IMR-90 (cell line): ENCODE measurements at regions not wholly inside any gene's neighbourhood (a gene's known extent, or its start where the extent isn't known, plus 50 kb on each side); places are given as distances from the start of the nearest gene placed in this dataset.

Experiments
- ATAC-seq: fragments of 200-7000 bp; cut with Tn5 transposase; 2 replicates; pipeline ENCODE4 v1.9.1; 2020; ENCODE audit warnings: low read depth, mild to moderate bottlenecking, moderate library complexity
- BruUV-seq: library from RNA; stranded (reverse); fragments of 400-500 nt; replicated peaks from 2 replicates; lab custom pipeline; 2021; lab: Mats Ljungman, UMichigan
- CTCF ChIA-PET: fragments of 300-600 bp; formaldehyde crosslinking; extraction: SDS; loops from one replicate; lab custom pipeline; 2021; ENCODE audit warnings: antibody characterized with exemption; lab: Yijun Ruan, JAX
- POLR2A ChIA-PET: fragments of 300-600 bp; sonication (Branson Sonifier 250); formaldehyde crosslinking; loops from one replicate; lab custom pipeline; 2022; ENCODE audit warnings: antibody characterized with exemption; ENCODE audit not compliant: unreplicated experiment; lab: Charles Lee
- DNase-seq: peaks from one replicate; pipeline ENCODE4 v3.0.0; 2013
- H2AFZ ChIP-seq: replicated peaks from 2 replicates; pipeline ENCODE3; 2013; ENCODE audit warnings: low read length, mild to moderate bottlenecking; ENCODE audit not compliant: poor library complexity
- H2AK5ac ChIP-seq: 2 replicates; pipeline ENCODE4 v1.6.1; 2013; ENCODE audit warnings: low read depth, low read length, inconsistent platforms
- H2AK9ac ChIP-seq: replicated peaks from 2 replicates; pipeline ENCODE3; 2013; ENCODE audit warnings: mild to moderate bottlenecking, low read depth, low read length, moderate library complexity; ENCODE audit not compliant: poor library complexity
- H2BK120ac ChIP-seq: 2 replicates; pipeline ENCODE4 v1.6.1; 2013; ENCODE audit warnings: low read depth, low read length, inconsistent platforms
- H2BK15ac ChIP-seq: 3 replicates; pipeline ENCODE4 v1.6.1; 2013; ENCODE audit warnings: low read depth, low read length, inconsistent platforms
- H2BK20ac ChIP-seq: 2 replicates; pipeline ENCODE4 v1.6.1; 2013; ENCODE audit warnings: low read depth, mild to moderate bottlenecking, inconsistent platforms, low read length, moderate library complexity
- H2BK5ac ChIP-seq: 2 replicates; pipeline ENCODE4 v1.6.1; 2013; ENCODE audit warnings: mild to moderate bottlenecking, low read depth, low read length, inconsistent platforms; ENCODE audit not compliant: poor library complexity, severe bottlenecking
- H3K14ac ChIP-seq: replicated peaks from 2 replicates; pipeline ENCODE4 v1.6.1; 2013; ENCODE audit warnings: low read depth, low read length, inconsistent platforms
- H3K18ac ChIP-seq: 2 replicates; pipeline ENCODE4 v1.6.1; 2013; ENCODE audit warnings: low read depth, low read length, control low read depth
- H3K23ac ChIP-seq: 2 replicates; pipeline ENCODE4 v1.6.1; 2013; ENCODE audit warnings: low read depth, low read length, inconsistent platforms
- H3K27ac ChIP-seq: 2 replicates; pipeline ENCODE4 v1.5.1; 2013; ENCODE audit warnings: mild to moderate bottlenecking, control low read depth, low read length; ENCODE audit not compliant: insufficient read depth
- H3K27me3 ChIP-seq: 2 replicates; pipeline ENCODE4 v1.6.1; 2013; ENCODE audit warnings: low read length; ENCODE audit not compliant: control insufficient read depth, insufficient read depth
- H3K36me3 ChIP-seq: 2 replicates; pipeline ENCODE4 v1.6.1; 2013; ENCODE audit warnings: low read length, mixed read lengths; ENCODE audit not compliant: control insufficient read depth, insufficient read depth
- H3K4ac ChIP-seq: 2 replicates; pipeline ENCODE4 v1.6.1; 2013; ENCODE audit warnings: low read depth, low read length, inconsistent platforms
- H3K4me1 ChIP-seq: 2 replicates; pipeline ENCODE4 v1.6.1; 2013; ENCODE audit warnings: low read length, mixed read lengths; ENCODE audit not compliant: control insufficient read depth, insufficient read depth
- H3K4me2 ChIP-seq: 2 replicates; pipeline ENCODE4 v1.6.1; 2013; ENCODE audit warnings: low read depth, mild to moderate bottlenecking, control low read depth, low read length, moderate library complexity
- H3K4me3 ChIP-seq: 2 replicates; pipeline ENCODE4 v1.5.1; 2013; ENCODE audit warnings: low read depth, mild to moderate bottlenecking, control low read depth, low read length, moderate library complexity; ENCODE audit not compliant: insufficient read depth
- H3K56ac ChIP-seq: 2 replicates; pipeline ENCODE4 v1.6.1; 2013; ENCODE audit warnings: low read length, inconsistent platforms; ENCODE audit not compliant: insufficient read depth; ENCODE audit errors: extremely low read depth
- H3K79me1 ChIP-seq, 2 experiments: 2 replicates each; pipeline ENCODE4 v1.6.1; 2013; ENCODE audit warnings: low read length in 2 of 2, inconsistent platforms in 1 of 2, low read depth in 1 of 2
- H3K9ac ChIP-seq: 2 replicates; pipeline ENCODE4 v1.6.1; 2013; ENCODE audit warnings: low read depth, low read length, control low read depth
- H3K9me1 ChIP-seq: 2 replicates; pipeline ENCODE4 v1.6.1; 2013; ENCODE audit warnings: low read length, inconsistent platforms; ENCODE audit not compliant: insufficient read depth
- H3K9me3 ChIP-seq: 2 replicates; pipeline ENCODE4 v1.6.1; 2013; ENCODE audit warnings: low read length; ENCODE audit not compliant: control insufficient read depth, insufficient read depth
- H4K20me1 ChIP-seq: 2 replicates; pipeline ENCODE4 v1.6.1; 2013; ENCODE audit warnings: low read length, inconsistent platforms; ENCODE audit not compliant: insufficient read depth
- H4K5ac ChIP-seq: 2 replicates; pipeline ENCODE4 v1.6.1; 2013; ENCODE audit warnings: mild to moderate bottlenecking, low read depth, low read length, control low read depth
- H4K8ac ChIP-seq, 2 experiments: 2 replicates each; pipeline ENCODE4 v1.6.1; 2013; ENCODE audit warnings: low read depth in 2 of 2, low read length in 2 of 2, control low read depth in 1 of 2, inconsistent platforms in 1 of 2
- H4K91ac ChIP-seq: 2 replicates; pipeline ENCODE4 v1.6.1; 2013; ENCODE audit warnings: low read depth, low read length, inconsistent platforms; ENCODE audit not compliant: insufficient read depth
- BHLHE40 ChIP-seq: fragments of 150-350 bp; IDR thresholded peaks from 2 replicates; pipeline ENCODE4 v1.6.1; 2016; ENCODE audit warnings: mild to moderate bottlenecking, low read depth, low read length
- CEBPB ChIP-seq: IDR thresholded peaks from 2 replicates; pipeline ENCODE4 v1.6.1; 2012; ENCODE audit warnings: low read depth, low read length, improper control_type of control experiment
- CHD1 ChIP-seq: IDR thresholded peaks from 2 replicates; pipeline ENCODE4 v1.6.1; 2012; ENCODE audit warnings: low read depth, low read length, improper control_type of control experiment
- CTCF ChIP-seq: conservative IDR thresholded peaks from 2 replicates; pipeline ENCODE4 v1.5.1; 2012; ENCODE audit warnings: mild to moderate bottlenecking, low read depth, low read length, improper control_type of control experiment
- ELK1 ChIP-seq: fragments of 150-350 bp; IDR thresholded peaks from 2 replicates; pipeline ENCODE4 v1.6.1; 2016; ENCODE audit warnings: low read depth, mild to moderate bottlenecking, low read length, moderate library complexity, borderline replicate concordance
- FOS ChIP-seq: fragments of 150-350 bp; IDR thresholded peaks from 2 replicates; pipeline ENCODE4 v1.6.1; 2016; ENCODE audit warnings: low read depth, low read length
- MAFK ChIP-seq: IDR thresholded peaks from 2 replicates; pipeline ENCODE4 v1.6.1; 2012; ENCODE audit warnings: low read depth, low read length, improper control_type of control experiment
- MAZ ChIP-seq: IDR thresholded peaks from 2 replicates; pipeline ENCODE4 v1.6.1; 2012; ENCODE audit warnings: low read depth, mild to moderate bottlenecking, low read length, improper control_type of control experiment, moderate library complexity, borderline replicate concordance
- MXI1 ChIP-seq: IDR thresholded peaks from 2 replicates; pipeline ENCODE4 v1.6.1; 2012; ENCODE audit warnings: low read depth, mild to moderate bottlenecking, low read length, moderate library complexity, borderline replicate concordance
- NFE2L2 ChIP-seq: fragments of 150-350 bp; IDR thresholded peaks from 2 replicates; pipeline ENCODE4 v1.6.1; 2016; ENCODE audit warnings: low read depth, mild to moderate bottlenecking, low read length
- POLR2A ChIP-seq: IDR thresholded peaks from 2 replicates; pipeline ENCODE4 v1.6.1; 2012; ENCODE audit warnings: mild to moderate bottlenecking, low read depth, low read length
- RAD21 ChIP-seq: IDR thresholded peaks from 2 replicates; pipeline ENCODE4 v1.6.1; 2012; ENCODE audit warnings: low read length, improper control_type of control experiment
- RCOR1 ChIP-seq: IDR thresholded peaks from 2 replicates; pipeline ENCODE4 v1.6.1; 2012; ENCODE audit warnings: mild to moderate bottlenecking, low read length, improper control_type of control experiment; ENCODE audit not compliant: insufficient replicate concordance
- RFX5 ChIP-seq: IDR thresholded peaks from 2 replicates; pipeline ENCODE4 v1.8.0; 2012; ENCODE audit warnings: low read depth, mild to moderate bottlenecking, low read length, moderate library complexity
- SMC3 ChIP-seq: fragments of 150-350 bp; IDR thresholded peaks from 2 replicates; pipeline ENCODE4 v1.6.1; 2016; ENCODE audit warnings: low read depth, mild to moderate bottlenecking, antibody characterized with exemption, low read length, moderate library complexity
- USF2 ChIP-seq: fragments of 150-350 bp; IDR thresholded peaks from 2 replicates; pipeline ENCODE4 v1.6.1; 2017; ENCODE audit warnings: mild to moderate bottlenecking, antibody characterized with exemption, low read length, low read depth
- WGBS, 2 experiments: methylation state at CpG; one replicate each; pipeline versions ENCODE4 v1.1.5 to v1.1.7; 2013; ENCODE audit warnings: missing lambda C conversion rate in 2 of 2; ENCODE audit not compliant: insufficient read length in 1 of 2; ENCODE audit errors: extremely low coverage in 2 of 2; 5-methylcytosine and 5-hydroxymethylcytosine counted together
- dilution Hi-C: fragments of 300-500 bp; cut with HindIII; formaldehyde crosslinking; loops from one replicate; pipeline ENCODE4 v1.14.3; 2018; ENCODE audit warnings: low sequenced_read_pairs; ENCODE audit not compliant: unreplicated experiment
- in situ Hi-C: fragments of 300-500 bp; cut with MboI; formaldehyde crosslinking; loops from 3 replicates; pipeline ENCODE4 v1.14.3; 2019; ENCODE audit warnings: low sequenced_read_pairs, inconsistent platforms, mixed read lengths
- intact Hi-C: fragments of 100-400 bp; cut with micrococcal nuclease; formaldehyde crosslinking; loops from 2 replicates; pipeline ENCODE4 v1.10.0; 2022

- H4K20me1 ChIP-seq = no peaks in the 10 kb centered on the region
- ATAC-seq (no peak), DNase-seq (no peak)
- H3K79me1 ChIP-seq = no peaks in the 10 kb centered on the region
- no peak overlapping the region for H4K91ac ChIP-seq
- H3K4me1 ChIP-seq = no peaks in the 10 kb centered on the region
- H3K27ac ChIP-seq = no peak overlapping the region
- H2AFZ ChIP-seq = no peak overlapping the region
- H2AK9ac ChIP-seq = no peak overlapping the region
- H3K4me2 ChIP-seq = no peak overlapping the region
- no peak overlapping the region for H2BK120ac ChIP-seq
- no peak overlapping the region for H2BK20ac ChIP-seq
- peaks cover 1% of the 10 kb centered on the region for H3K27me3 ChIP-seq
- H2AK5ac ChIP-seq = no peak overlapping the region
- WGBS, 2 experiments = 78% methylated on average over 9 of the region's 21 CpGs; no CpG with 5 or more reads in 1 of the 2 experiments
- H3K9me1 ChIP-seq = no peaks in the 10 kb centered on the region
- H4K8ac ChIP-seq = no peak overlapping the region
- no peak overlapping the region for H3K56ac ChIP-seq
- TF ChIP-seq MXI1 = no peak
- no peak for TF ChIP-seq NFE2L2
- TF ChIP-seq ELK1 = no peak
- TF ChIP-seq RAD21 = no peak
- TF ChIP-seq POLR2A = no peak
- no peak for TF ChIP-seq RFX5
- no peak for TF ChIP-seq CTCF
- TF ChIP-seq SMC3 = no peak
- TF ChIP-seq MAFK = no peak
- no peak for TF ChIP-seq CEBPB
- TF ChIP-seq FOS = no peak
- no peak for TF ChIP-seq CHD1
- TF ChIP-seq USF2 = no peak
- TF ChIP-seq BHLHE40 = no peak
- TF ChIP-seq MAZ = no peak
- no peak for TF ChIP-seq RCOR1
- H3K9ac ChIP-seq = no peak overlapping the region
- ChIA-PET CTCF (no interaction called here), POLR2A (no interaction called here)
- intact Hi-C loops = no loop called here
- H2BK15ac ChIP-seq = no peak overlapping the region
- dilution Hi-C loops = no loop called here
- no peak overlapping the region for H2BK5ac ChIP-seq
- H4K5ac ChIP-seq = no peak overlapping the region
- in situ Hi-C loops = no loop called here
- H3K18ac ChIP-seq = no peak overlapping the region
- no peaks in the 10 kb centered on the region for H3K36me3 ChIP-seq
- H3K9me3 ChIP-seq = no peaks in the 10 kb centered on the region
- no peak overlapping the region for H3K4me3 ChIP-seq
- BruUV-seq = no TSS peak
- H3K14ac ChIP-seq = no peak overlapping the region
- no peak overlapping the region for H3K4ac ChIP-seq
- H3K23ac ChIP-seq = no peak overlapping the region
These were observed 90.9 kb upstream of the ASB18 start for GRCh38 chr2:236354973-236355595.
